OCI-LY1 (cell line): ENCODE measurements at regions not wholly inside any gene's neighbourhood (a gene's known extent, or its start where the extent isn't known, plus 50 kb on each side); places are given as distances from the start of the nearest gene placed in this dataset.

ENCODE experiments used
- CTCF ChIP-seq: fragments of 200-600 bp; sonication (generic), shearing (Covaris generic); IDR thresholded peaks from 2 replicates; pipeline ENCODE4 v1.5.1; 2017; ENCODE audit warnings: mild to moderate bottlenecking, antibody characterized with exemption, low read length, moderate library complexity, mixed read lengths
- EZH2 ChIP-seq: fragments of 200-600 bp; sonication (generic), shearing (Covaris generic); IDR thresholded peaks from 2 replicates; pipeline ENCODE4 v1.8.0; 2017; ENCODE audit warnings: borderline replicate concordance, mixed run types, mild to moderate bottlenecking, antibody characterized with exemption, low read length, moderate library complexity, mixed read lengths

DNA sequence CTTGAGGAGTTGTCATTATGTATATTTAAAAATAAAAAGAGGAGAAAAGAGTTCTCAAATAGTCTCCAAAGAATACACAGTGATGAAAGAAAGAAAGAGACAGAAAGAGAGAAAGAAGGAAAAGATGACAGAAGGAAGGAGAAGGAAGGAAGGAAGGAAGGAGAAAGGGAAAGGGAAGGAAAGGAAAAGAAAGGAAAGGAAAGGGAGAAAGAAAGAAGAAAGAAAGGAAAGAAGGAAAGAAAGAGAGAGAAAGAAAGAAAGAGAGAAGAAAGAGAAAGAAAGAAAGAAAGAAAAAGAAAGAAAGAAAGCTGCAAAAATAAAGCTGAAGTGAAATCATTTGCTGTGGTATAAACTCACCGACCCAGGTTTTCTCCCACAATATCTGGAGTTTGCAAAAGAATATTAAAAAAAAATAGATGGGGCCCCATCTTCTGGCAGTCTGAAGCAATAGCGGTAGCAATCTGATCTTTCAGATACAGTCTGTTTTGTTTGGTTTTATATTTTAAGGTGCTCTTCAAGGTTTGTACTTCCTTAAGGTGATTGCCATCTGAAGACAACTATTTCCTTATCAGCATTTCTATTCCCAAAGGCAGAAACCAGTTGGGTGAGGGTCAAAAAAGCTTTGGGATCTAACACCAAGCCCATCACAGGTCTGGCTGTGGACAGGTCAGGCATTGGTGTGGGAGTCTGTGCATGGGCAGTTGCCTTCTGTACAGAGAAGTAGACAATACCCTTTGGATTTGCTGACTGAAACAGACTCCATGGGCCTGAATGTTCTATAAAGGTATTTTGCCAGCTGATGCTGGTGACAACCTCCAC, 160.4 kb downstream of the CPEB2 start:
- TF ChIP-seq CTCF (no peak), EZH2 (no peak)
